Loucy (cell line): ENCODE measurements at regions not wholly inside any gene's neighbourhood (a gene's known extent, or its start where the extent isn't known, plus 50 kb on each side); places are given as distances from the start of the nearest gene placed in this dataset.

ENCODE experiments used
- H2AFZ ChIP-seq: fragments of 200-600 bp; sonication (generic); 2 replicates; pipeline ENCODE4 v1.6.0; 2016; ENCODE audit warnings: antibody characterized with exemption, mild to moderate bottlenecking, low read length, moderate library complexity
- H3F3A ChIP-seq: fragments of 200-600 bp; 2 replicates; pipeline ENCODE4 v1.6.0; 2016; ENCODE audit warnings: antibody characterized with exemption, low read depth, mild to moderate bottlenecking
- H3K27me3 ChIP-seq: fragments of 200-600 bp; sonication (generic); 2 replicates; pipeline ENCODE4 v1.6.1; 2014; ENCODE audit warnings: low read length, mild to moderate bottlenecking; ENCODE audit not compliant: insufficient read depth, poor library complexity, severe bottlenecking
- H3K36me3 ChIP-seq: fragments of 200-600 bp; sonication (generic); 2 replicates; pipeline ENCODE4 v1.6.1; 2016; ENCODE audit warnings: low read length; ENCODE audit not compliant: insufficient read depth
- H3K4me1 ChIP-seq: fragments of 200-600 bp; sonication (generic); 2 replicates; pipeline ENCODE4 v1.5.1; 2014; ENCODE audit warnings: low read length, mild to moderate bottlenecking; ENCODE audit not compliant: insufficient read depth, poor library complexity, severe bottlenecking
- H3K4me2 ChIP-seq: fragments of 200-600 bp; sonication (generic); 2 replicates; pipeline ENCODE4 v1.6.0; 2014; ENCODE audit warnings: antibody characterized with exemption, low read length, low read depth, mild to moderate bottlenecking; ENCODE audit not compliant: poor library complexity, severe bottlenecking
- H3K4me3 ChIP-seq: fragments of 200-600 bp; sonication (generic); 2 replicates; pipeline ENCODE4 v1.5.1; 2014; ENCODE audit warnings: low read length, mild to moderate bottlenecking, mixed read lengths; ENCODE audit not compliant: poor library complexity, severe bottlenecking
- H3K79me2 ChIP-seq: fragments of 200-600 bp; sonication (generic); 2 replicates; pipeline ENCODE4 v1.6.1; 2014; ENCODE audit warnings: low read length; ENCODE audit not compliant: insufficient read depth
- H3K9ac ChIP-seq: fragments of 200-600 bp; sonication (generic); 2 replicates; pipeline ENCODE4 v1.6.0; 2014; ENCODE audit warnings: mild to moderate bottlenecking, low read depth, low read length, moderate library complexity; ENCODE audit not compliant: poor library complexity, severe bottlenecking
- H3K9me2 ChIP-seq: fragments of 200-600 bp; sonication (generic); replicated peaks from 2 replicates; pipeline ENCODE4 v1.6.1; 2016; ENCODE audit warnings: low read depth, low read length, mixed read lengths
- H3K9me3 ChIP-seq: fragments of 200-600 bp; sonication (generic); 2 replicates; pipeline ENCODE4 v1.6.1; 2014; ENCODE audit warnings: mild to moderate bottlenecking, antibody characterized with exemption, low read length, low read depth; ENCODE audit not compliant: insufficient read depth
- H4K20me1 ChIP-seq: fragments of 200-600 bp; sonication (generic); 2 replicates; pipeline ENCODE4 v1.6.0; 2014; ENCODE audit warnings: antibody characterized with exemption, low read length, mild to moderate bottlenecking; ENCODE audit not compliant: insufficient read depth, poor library complexity, severe bottlenecking
- EZH2phosphoT487 ChIP-seq: fragments of 200-600 bp; IDR thresholded peaks from 2 replicates; pipeline ENCODE4 v1.6.1; 2018; ENCODE audit warnings: antibody characterized with exemption, mild to moderate bottlenecking, moderate library complexity, borderline replicate concordance
- TF ChIP-seq, protein P1 (sequence below): fragments of 200-600 bp; sonication (generic); conservative IDR thresholded peaks from 2 replicates; pipeline ENCODE4 v1.5.1; 2014; ENCODE audit warnings: mild to moderate bottlenecking, antibody characterized with exemption, low read length

GRCh38 chr6:145485288-145485687, 250.0 kb downstream of the EPM2A start:
- Histone ChIP-seq H3K27me3 (no peaks in the 10 kb centered on the region), H3K9me3 (no peaks in the 10 kb centered on the region), H3K36me3 (no peaks in the 10 kb centered on the region), H3K79me2 (no peaks in the 10 kb centered on the region), H3K4me2 (no peak overlapping the region), H3K9me2 (no peaks in the 10 kb centered on the region), H3K4me3 (no peak overlapping the region), H3K4me1 (peaks cover 15% of the 10 kb centered on the region), H3K9ac (no peak overlapping the region), H4K20me1 (no peaks in the 10 kb centered on the region), H3F3A (no peaks in the 10 kb centered on the region), H2AFZ (no peak overlapping the region)
- TF ChIP-seq EZH2phosphoT487, result no peak
- TF ChIP-seq, protein P1, sequence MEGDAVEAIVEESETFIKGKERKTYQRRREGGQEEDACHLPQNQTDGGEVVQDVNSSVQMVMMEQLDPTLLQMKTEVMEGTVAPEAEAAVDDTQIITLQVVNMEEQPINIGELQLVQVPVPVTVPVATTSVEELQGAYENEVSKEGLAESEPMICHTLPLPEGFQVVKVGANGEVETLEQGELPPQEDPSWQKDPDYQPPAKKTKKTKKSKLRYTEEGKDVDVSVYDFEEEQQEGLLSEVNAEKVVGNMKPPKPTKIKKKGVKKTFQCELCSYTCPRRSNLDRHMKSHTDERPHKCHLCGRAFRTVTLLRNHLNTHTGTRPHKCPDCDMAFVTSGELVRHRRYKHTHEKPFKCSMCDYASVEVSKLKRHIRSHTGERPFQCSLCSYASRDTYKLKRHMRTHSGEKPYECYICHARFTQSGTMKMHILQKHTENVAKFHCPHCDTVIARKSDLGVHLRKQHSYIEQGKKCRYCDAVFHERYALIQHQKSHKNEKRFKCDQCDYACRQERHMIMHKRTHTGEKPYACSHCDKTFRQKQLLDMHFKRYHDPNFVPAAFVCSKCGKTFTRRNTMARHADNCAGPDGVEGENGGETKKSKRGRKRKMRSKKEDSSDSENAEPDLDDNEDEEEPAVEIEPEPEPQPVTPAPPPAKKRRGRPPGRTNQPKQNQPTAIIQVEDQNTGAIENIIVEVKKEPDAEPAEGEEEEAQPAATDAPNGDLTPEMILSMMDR, result no peak

DNA sequence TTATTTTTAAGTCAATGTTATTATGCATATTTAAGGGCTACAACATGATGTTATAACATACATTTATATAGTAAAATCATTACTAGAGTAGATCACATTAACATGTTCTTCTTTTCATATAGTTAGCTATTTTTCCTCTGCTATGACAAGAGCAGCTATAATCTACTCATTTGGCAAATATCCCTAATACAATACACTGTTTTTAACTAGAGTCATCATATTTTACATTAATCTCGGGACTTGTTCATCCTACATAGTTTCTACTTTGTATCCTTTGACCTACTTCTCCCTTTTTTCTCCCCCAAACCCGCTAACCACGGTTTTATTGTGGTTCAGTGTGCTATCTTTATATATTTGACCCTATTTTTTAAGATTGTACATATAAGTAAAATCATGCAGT, 249.0 kb downstream of the EPM2A start:
- Histone ChIP-seq H3K9me2 (no peaks in the 10 kb centered on the region), H3K36me3 (no peaks in the 10 kb centered on the region)
- TF ChIP-seq EZH2phosphoT487, result no peak
- TF ChIP-seq, protein P1, result no peak

DNA sequence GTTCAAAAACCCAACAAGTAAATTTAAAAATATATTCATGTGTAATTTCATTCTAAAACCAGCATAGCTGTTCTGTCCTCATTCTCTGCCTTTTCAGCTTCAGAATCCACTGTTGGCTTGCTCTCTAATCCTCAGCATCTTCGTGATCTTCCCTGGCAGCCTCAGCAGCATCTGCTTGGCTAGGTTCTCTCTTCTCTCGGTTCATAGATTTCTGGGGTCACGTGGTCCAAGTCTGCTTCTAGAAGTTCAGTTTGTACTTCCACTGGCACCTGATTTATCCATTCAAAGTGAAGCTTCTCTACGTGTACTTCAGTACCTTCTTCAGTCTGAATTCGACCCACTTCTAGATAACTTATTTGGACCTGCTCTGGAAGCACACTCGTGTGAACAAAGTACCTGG, 245.7 kb downstream of the EPM2A start:
- Histone ChIP-seq H3K79me2 (no peaks in the 10 kb centered on the region), H3K36me3 (no peaks in the 10 kb centered on the region), H3F3A (no peaks in the 10 kb centered on the region), H3K4me1 (peaks cover 19% of the 10 kb centered on the region), H3K4me2 (no peak overlapping the region), H2AFZ (no peak overlapping the region), H3K4me3 (no peak overlapping the region), H3K9ac (no peak overlapping the region), H4K20me1 (no peaks in the 10 kb centered on the region), H3K9me2 (no peaks in the 10 kb centered on the region), H3K27me3 (no peaks in the 10 kb centered on the region), H3K9me3 (no peaks in the 10 kb centered on the region)
- TF ChIP-seq, protein P1, result no peak
- no peak for TF ChIP-seq EZH2phosphoT487

More for the DNA sequence above, 249.0 kb downstream of the EPM2A start:
- H3K27me3 ChIP-seq, result no peaks in the 10 kb centered on the region
- H3K4me2 ChIP-seq, result no peak overlapping the region
- peaks cover 25% of the 10 kb centered on the region for H3K4me1 ChIP-seq
- H3K4me3 ChIP-seq, result no peak overlapping the region
- H3K79me2 ChIP-seq, result no peaks in the 10 kb centered on the region
- H3K9ac ChIP-seq, result no peak overlapping the region
- no peaks in the 10 kb centered on the region for H3K9me3 ChIP-seq
- no peaks in the 10 kb centered on the region for H4K20me1 ChIP-seq
- no peak overlapping the region for H2AFZ ChIP-seq
- H3F3A ChIP-seq, result no peaks in the 10 kb centered on the region
